ENCODE measurements at regions not wholly inside any gene's neighbourhood (a gene's known extent, or its start where the extent isn't known, plus 50 kb on each side); places are given as distances from the start of the nearest gene placed in this dataset.

DNA sequence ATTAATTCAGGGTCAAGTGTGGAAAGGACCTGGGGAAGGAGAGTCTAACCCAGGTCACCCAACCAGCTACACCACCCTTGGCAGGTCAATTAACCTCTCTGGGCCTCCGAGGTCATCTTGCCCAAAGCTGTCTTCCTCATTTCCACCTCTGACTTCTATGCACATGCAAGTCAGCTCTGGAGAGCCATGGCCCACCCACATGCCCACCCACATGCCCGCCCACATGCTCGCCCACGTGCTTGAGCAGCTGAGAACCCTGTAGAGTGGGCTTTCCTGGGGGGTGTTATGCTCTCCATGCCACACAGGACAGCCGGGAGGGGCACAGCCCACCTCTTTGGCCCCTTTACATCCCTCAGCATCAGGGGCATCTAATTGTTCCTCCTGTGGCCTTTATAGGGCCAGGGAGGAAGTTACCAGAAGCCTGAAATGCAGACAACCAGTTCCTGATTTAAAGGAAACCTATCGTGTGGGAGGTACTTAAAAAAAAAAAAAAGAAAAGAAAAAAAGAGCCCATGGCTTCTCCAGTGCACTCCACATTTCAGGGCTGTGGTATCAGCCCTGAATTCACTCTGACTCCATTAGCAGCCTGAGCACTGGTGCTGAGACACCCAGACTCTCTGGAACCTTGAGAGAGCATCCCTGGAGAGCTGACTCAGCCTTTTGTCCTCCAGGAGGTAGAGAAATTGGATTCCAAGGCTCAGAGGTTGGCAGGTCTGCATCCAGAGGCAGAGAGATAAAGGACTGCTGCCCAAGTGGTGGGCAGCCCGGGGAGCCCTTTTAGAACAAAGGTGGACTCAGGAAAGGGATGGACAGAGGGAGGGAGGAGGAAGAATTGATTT, 176.2 kb upstream of the ZMIZ1 start:
- intact Hi-C loops (cut with DNase I) = no loop called here
- DNase-seq = no peak

DNA sequence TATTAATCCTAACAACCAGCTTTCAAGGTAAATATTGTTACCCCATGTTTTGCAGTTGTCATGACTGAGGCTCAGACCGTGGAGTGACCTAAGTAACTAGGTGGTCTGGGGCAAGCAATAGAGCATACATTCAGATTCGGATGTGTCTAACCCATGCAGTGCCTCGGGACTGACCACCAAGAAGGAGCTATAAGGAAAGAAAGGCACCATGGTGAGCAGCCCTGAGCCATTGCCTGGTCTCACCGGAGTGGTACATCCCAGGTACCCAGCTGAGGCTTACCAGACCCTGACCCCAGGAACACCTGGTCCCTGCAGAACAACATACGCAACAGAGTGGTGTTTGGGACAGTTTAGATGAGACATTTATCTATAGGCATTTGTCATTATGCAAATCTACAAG, 175.5 kb upstream of the ZMIZ1 start:
- intact Hi-C loops (cut with DNase I) = no loop called here
- DNase-seq = no peak

DNA sequence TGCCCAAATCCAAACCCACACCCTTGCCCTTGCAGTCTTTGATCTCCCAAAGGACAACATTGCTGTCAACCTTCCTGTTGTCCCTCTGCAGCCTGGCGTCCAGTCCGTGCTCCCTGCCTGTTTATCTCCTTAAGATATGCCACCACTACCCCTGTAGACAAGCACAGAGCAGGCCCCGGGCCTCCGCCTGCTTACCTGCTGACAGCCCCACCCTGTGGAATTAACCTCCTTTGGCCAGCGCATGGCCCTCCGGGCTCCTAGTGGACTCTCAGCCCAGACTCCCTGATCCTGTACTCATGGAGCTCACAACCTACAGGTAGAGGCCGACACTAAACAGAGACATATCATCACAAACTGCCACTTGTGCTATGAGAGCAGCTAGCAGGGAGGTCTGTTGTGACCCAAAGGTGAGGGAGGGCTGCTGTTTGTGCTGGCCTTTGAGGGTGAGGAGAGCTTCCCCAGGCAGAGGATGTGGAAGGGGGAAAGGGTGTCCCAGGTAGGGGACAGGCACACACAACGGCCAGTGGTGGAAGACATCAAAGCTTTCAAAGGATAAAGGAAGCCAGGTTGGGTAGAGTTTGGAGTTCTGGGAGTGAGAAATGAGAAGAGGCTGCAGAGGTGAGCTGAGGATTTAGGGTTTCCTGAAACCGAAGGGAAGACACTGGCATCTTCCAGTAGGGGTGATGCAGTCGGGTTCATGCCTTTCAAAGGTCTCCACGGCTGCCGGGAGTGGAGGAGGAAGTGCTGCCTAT, 174.5 kb upstream of the ZMIZ1 start:
- DNase-seq = no peak
- intact Hi-C loops (cut with DNase I) = no loop called here

DNA sequence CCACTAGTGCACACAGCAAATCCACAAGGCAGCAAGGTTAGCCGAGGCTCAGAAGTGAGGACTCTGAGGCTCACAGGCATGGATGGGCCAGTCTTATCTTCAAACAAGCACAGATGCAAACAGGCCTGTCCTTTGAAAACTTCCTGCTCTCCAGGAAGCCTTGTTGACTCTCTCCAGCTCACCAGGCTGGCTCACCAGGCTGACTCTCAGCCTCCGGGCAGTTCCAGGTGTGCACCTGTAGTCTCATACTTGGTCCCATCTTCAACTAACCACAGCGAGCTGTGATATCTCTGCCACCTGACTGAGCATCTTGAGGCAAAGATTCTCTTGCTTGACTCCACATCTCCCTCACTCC, 173.9 kb upstream of the ZMIZ1 start:
- intact Hi-C loops (cut with DNase I) = no loop called here
- DNase-seq = no peak

DNA sequence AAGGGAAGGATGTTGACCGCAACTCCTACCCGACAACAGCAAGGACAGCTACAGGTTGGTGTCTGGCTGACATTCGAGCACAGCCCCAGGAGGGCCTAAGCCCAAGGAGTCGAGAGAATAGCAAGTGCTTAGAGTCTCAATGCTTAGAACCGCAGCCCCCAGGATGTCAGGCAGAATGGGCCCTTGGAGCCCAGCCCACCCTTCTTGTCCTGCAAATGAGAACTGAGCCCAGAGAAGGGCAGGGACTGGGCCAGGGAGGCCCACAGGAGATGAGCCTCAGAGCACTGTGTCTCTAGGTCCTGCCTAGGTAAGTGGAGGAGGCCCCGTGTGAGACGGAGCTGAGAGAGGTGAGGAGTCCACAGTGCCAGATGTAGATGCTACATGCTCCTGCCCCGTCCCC, 173.3 kb upstream of the ZMIZ1 start:
- intact Hi-C loops (cut with DNase I) = no loop called here
- DNase-seq = no peak

DNA sequence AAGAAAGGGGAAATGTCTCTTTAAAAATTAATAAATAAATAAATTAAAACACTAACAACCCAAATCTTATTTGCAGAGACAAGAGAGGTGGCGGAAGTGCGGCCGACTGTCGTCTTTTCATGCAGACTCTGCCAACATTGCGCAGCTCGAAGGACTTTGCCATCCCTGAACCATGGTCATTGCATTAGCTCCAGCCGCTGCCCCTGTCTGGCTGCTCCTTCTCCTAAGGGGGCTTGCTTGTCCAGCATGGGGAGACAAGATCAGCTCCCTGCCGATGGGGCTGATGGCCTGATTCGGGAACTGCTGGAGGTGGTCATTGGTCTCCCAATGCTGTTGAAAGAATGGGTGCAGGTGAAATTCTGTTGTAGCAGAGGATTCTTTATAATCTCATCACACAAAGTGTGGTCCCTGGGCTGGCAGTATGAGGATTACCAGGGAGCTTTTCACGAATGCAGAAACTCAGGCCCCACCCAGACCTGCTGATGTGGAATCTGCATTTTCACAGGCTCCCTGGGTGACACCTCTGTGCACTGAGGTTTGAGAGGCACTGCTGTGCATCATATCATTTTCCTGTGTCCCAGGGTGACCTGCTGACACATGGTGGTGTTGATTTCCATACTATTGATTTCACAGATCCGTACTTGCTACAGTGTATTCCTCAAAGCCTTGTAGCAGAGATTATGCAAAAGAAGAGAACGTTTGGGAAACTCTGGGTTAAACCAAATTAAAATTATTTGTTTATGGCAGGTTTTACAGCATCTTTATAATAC, 172.4 kb upstream of the ZMIZ1 start:
- no peak for DNase-seq
- intact Hi-C loops (cut with DNase I) = no loop called here

DNA sequence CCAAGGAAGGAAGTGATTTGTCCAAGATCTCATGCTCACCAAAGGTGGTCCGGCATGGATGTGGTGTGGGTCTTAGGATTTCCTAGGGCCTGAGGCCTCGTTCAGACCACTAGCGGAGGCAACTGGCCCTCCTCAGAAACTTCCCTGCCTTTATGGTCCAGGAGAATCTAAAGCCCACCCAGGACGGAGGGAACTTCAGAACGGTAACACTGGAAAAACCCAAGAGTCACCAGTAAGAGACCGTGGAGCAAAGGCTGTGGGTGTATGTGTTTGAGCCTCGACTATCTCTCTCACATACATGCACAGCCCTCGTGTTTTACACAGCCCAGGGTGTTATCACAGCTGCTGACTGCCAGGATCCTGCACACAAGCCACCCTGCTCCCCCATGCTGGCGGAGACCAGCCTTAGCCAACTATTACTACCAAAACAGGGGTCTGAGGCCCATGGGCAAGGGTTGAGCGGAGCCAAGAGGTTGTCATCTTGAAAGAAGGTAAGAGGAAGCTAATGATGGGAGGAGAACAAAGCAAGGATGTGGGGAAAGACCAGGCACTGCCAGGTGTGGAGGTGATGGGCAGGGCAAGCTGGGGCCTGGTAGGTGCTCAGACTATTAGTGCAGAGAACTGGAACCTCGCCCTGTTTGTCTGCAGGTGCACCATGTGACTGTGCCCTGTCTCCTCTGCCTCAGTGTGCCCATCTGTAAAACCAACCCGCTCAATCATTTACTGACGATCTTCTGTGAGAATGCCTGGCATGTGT, 170.2 kb upstream of the ZMIZ1 start:
- intact Hi-C loops (cut with DNase I) = no loop called here
- peak in 1 of 10 donors; percentile 50 for DNase-seq

DNA sequence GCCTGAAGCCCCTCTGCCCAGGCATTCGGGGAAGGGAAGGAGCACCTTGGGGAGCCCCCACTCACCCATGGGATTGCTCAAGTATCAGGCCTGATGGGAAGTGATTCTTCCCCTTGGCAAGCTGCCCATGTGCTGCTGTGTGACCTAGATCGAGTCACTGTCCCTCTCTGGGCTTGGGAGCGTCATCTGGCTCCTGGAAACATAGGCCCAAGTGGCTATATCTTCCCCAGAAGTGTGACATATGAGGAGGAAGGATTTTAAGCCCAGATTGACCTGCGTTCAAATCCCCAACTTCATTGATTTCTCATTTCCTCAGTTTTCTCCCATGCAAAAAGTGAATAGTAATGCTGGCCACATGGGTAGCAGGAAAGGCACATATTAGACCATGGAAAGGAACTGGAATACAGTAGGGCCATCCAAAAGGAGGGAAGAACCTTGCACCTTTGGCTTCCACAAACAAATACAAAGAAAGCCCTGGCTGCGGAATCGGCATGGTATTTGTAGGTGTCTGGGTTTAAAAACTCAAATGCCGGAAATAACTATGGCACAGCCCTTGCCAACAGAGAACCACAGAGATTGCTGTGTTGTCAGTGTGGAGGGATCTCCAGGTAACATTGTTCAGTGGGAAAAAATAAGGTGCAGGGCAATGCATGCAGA, 169.5 kb upstream of the ZMIZ1 start:
- intact Hi-C loops (cut with DNase I) = no loop called here
- DNase-seq = peak in 1 of 10 donors; percentile 32

DNA sequence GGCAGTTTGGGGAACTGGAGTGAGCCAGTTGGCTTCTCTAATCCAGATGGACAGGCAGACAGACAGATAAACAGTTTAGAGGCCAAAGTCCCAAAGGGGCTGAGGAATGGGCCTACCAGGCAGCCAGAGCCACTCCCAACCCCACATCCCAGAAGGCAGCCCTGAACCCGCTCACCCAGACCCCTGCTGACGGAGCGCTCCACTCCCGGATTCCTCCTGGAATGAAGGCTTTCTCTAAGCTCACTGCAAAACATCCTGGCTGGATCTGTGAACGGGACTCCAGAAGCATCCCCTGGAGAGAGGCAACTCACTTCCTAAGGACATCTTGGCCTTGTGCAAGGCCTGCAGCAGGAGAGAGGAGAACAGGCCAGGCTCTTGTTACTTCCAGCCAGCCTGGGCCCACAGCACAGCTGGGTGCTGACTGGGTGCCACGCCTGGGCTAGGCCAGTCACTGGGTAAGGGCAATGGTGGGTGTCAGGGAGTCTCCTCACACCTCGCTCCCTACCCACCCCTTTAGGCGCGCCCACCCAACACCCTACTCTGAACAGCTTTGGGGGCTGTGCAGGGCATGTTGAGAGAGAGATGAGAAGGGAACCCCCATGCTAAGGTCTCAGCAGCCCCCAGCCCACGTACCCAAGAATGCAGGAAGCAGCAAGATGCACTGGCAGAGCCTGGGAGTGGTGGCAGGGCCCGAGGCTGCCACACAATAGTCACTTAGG, 168.6 kb upstream of the ZMIZ1 start:
- intact Hi-C loops (cut with DNase I) = no loop called here
- peak in 1 of 10 donors; percentile 73 for DNase-seq

DNA sequence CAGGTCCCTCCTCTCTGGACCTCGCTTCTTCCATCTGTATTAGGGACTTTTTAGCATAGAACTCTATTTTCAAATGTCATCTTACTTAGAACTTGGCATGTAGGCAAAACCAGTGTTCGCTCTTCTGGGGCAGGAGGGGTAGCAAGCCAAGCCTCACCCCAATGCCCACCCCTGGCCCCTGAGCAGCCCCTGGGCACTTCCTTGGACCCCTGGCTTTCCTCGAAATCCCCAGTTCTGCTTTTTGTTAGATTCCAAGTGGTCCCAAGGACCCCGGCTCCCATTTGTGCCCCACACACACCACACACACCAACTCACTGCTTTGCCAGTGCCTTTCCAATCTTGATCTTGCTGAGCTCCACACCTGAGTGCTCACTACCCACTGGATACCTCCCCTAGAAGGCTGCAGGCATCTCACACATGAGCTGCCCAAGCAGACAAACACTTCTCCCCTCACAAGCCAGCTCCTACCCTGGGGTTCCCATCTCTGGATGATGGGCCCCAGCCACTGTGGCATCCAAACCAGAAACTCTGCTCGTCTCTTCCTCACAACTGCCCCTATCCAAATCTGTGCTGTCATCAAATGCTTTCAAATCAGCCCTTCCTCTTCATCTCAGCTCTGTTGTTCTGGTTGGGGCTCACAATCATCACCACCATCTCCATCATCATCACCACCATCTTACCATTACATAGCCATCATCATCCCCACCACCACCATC, 167.9 kb upstream of the ZMIZ1 start:
- intact Hi-C loops (cut with DNase I) = no loop called here
- DNase-seq = peak in 1 of 10 donors; percentile 69

DNA sequence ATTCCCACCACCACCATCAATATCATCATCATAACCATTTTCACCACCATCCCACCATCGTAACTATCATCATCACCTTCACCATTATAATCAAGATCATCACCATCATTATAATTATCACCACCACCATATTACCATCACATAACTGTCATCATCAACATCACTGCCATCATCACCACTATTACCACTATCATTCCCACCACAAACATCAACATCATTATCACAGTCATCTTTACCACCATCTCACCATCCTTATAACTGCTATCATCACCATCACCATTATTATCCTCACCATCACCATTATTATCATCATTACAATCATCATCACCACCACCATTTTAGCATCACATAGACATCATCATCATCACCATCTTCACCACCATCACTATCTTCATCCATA, 167.1 kb upstream of the ZMIZ1 start:
- intact Hi-C loops (cut with DNase I) = no loop called here
- no peak for DNase-seq

DNA sequence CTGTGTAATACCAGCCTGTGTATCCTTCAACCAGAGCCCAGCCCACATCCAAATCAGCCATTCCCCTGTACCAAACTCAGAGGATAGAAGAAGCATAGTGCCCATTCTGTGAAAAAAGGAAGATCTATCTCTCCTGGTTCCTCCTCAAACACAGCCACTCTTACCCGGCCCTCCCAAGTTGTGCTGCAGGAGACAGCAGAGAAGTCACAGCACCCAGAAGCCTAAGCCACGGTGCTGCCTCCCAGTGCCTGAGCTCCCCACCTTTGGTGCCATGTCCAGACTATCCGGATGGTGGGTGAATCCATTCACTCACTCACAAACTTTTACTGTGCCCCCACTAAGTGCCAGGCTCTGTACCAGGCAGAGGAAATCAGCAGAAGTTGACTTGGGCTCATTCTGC, 166.0 kb upstream of the ZMIZ1 start:
- peak in 1 of 10 donors; percentile 25 for DNase-seq

DNA sequence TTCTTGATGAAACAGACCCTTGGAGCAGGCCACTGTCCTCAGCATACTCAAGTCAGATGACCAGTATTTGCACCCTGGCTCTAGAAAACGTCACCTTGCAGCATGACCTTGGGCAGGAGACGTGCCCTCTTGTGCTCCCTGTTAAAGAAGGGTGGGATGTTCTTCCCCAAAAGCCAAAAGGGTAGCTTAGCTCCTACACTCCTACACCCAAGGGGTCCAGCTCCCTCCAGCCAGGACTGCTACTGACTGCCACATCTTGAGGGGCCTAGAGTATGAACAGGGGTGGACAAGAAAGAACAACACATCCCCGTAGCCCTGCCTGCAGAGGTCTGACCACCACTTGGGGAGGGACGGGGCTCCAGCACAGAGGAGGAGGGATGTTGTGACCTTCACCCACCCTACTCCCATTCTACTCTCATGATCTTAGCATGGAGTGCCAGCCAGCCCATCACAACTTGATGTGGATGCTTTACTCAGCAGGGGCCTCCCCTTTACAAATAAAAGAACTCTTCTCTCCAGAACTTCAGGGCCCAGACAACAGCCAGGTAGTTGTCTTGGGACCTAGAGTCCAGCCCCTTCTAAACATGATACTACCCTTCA, 165.3 kb upstream of the ZMIZ1 start:
- intact Hi-C loops (cut with DNase I) = no loop called here
- DNase-seq = peak in 1 of 10 donors; percentile 38

More for the DNA sequence above, 166.0 kb upstream of the ZMIZ1 start:
- intact Hi-C loops (cut with DNase I) = no loop called here

DNA sequence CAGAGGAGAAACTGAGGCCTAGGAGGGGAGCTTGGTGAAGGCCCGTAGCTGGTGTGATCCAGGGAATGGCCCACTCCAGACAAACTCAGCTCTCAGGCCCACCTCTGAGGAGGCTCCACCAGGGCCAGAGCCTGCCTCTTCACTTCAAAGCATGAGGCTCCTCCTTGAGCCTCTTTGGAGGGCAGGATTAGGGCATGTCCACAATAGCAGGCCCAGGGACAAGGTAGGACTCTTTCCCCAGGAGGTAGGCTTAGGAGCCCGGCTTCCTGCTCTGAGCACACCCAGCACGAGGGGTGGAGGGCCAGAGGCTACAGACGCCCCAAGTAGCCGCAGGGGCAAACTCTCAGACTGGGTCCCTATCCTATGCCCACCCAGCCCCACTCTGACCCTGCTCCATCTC, 164.6 kb upstream of the ZMIZ1 start:
- intact Hi-C loops (cut with DNase I) = no loop called here
- DNase-seq = peak in 1 of 10 donors; percentile 47

DNA sequence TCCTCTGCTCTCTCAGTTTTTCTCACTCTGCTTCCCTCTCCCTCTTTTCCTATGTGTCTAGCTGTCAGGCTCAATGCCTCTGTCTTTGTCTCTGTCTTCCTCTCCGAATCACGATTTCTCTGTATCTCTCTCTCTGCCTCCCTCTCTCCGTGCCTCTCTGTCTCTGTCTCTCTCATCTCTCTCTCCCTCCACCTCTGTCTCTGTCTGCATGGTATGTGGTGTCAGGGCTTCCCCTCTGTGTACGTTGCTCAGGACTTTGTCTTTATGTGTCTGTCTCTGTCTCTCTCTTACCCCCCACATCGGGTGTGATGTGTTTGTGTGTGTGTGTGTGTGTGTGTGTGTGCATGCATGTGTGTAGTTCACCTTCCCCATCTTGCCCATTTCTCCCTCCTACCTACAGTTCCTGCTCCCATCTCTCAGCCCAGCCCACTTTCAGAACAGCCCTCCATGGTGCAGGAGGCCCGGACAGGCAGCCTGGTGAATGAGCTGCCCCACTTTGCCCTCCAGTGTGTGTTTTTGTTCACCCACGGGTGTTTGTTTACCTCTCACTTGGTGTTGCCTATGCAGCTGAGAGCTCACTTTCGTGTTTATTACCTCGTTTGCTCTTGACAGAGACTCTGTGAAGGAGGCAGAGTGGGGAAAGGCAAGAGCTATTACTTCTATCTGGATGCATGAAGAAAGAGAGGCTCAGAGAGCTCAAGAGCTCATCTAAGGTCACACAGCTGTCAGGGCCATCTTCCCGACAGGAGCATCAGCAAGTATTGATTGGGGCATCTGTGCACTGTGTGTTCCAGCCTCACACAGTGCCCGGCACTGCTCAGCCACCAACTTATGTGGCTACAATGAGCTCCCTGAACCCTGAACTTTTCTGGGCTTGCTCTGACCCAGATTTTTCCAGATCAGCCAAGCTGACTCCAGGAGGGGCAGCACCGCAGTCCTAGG, 163.5 kb upstream of the ZMIZ1 start:
- DNase-seq = peak in 1 of 10 donors; percentile 28
- intact Hi-C loops (cut with DNase I) = no loop called here

DNA sequence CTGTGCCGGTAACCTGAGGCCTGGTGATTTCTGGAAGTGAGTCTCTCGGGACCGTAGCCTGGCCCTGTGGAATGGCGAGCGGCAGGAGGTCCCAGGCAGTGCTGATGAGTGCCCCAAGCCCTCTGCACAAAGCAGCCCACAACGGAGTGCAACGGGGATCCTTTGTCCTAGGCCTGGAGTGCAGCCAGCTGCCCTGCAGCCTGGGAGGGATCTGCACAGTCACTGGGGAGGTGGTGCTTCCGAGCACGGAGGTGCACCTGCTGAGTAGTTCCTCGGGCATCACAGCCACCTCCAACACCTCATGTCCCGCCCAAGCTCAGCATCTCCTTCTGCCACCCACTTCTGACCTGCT, 162.8 kb upstream of the ZMIZ1 start:
- intact Hi-C loops (cut with DNase I) = no loop called here
- DNase-seq = peak in 3 of 10 donors; percentile 17 to 73 (median 44)

DNA sequence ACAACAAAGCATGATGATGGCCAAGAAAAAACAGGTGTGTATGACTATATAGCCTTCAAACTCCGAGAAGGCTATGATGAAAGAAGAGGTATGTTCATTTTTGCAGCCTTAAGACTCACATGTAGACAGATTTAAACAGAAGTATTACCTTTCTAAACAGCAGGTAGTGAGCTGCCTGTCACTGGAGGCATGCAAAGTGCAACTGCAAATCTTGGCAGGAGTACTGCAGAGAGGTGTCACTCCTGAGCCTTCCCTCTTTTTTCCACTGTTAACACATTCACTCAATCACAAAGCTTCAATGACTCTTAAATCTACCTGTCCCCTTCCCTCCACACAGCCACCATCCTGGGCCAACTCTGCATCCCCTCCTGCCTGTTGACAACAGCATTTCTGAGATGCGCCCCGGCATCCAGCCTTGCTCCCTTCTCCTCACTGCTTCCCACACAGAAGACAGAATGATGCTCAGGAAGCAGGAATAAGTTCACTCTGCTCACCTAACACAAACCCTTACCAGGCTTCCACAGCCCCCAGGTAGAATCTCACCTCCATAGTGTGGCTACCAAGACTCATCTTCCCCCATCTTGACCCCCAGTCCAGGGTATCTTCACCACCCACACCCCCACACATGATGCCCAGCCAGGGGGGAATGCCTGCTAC, 161.9 kb upstream of the ZMIZ1 start:
- intact Hi-C loops (cut with DNase I) = no loop called here

More for the DNA sequence above, 161.9 kb upstream of the ZMIZ1 start:
- peak in 1 of 10 donors; percentile 47 for DNase-seq
